ENCODE measurements at regions not wholly inside any gene's neighbourhood (a gene's known extent, or its start where the extent isn't known, plus 50 kb on each side); places are given as distances from the start of the nearest gene placed in this dataset.

DNA sequence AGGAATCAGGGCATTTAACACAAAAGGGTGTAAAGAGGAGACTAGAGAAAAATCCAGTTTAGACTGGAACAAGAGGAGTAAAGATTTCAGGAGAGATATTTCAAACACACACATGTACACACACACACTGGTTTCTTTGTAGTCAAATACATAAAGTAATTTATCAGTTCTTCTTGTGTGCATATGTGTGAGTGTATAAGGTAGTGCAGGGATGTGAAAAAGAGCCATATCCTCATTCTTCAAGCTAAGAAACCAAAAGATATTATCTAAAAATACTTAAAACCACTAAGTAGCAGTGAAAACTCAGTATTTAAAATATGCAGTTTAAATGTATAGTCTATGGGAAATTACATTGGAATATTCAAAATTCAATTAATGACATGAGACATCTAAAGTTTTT is 52.5 kb upstream of the CARD18 start:
- DNase-seq (ENCODE audit: low read depth), result no peak

DNA sequence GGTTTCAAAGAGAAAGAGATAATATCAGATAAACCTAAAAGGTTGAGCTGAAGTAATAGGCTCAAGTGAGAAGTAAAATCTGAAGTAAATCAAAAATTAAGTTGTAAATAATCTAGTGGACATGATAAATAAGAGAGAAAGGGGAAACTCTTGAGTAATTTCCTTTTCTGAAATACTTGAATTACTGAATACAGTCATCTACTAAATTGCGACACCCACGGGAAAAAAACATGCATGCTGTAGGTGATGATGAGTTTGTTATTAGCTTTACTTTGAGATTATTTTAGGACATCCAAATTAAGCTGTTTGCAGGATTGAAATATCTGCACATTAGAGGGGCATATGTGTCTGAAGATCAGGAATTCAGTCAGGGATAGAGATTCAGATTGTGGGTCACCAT is 50.0 kb upstream of the CARD18 start:
- DNase-seq (ENCODE audit: low read depth), result no peak
